ENCODE measurements at regions not wholly inside any gene's neighbourhood (a gene's known extent, or its start where the extent isn't known, plus 50 kb on each side); places are given as distances from the start of the nearest gene placed in this dataset.

DNA sequence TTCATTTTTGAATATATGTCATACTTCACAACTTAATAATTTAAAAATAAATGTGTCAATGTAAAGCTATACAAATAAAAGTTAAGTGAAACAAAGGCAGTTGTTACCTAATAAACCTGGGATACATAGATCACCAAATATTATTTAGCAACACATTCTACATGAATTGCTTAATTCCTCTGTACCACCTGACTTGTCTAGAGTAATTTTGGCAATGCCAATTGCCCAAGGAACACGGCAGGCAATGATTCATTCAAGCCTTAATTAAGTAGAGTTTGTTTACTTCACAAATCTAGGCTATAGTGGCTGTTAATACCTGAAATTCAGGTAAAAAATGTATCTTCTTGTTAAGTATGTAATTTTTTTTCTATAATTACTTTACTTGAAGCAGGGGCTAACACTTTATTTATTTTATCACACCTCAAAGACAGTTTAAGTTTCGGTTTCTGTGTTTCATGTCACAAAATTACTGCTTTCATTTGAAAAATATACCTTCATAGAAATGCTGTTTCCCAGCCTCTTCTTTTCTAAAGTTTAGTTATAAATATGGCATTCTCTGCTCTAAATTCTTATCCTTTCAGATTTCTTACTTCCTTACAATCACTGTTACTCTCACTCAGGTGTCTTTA lies 705.7 kb downstream of the SLITRK5 start:
- no peak overlapping the region for H3K27ac ChIP-seq
- no peak overlapping the region for H3K4me2 ChIP-seq
- no peak for FAIRE-seq
- no peak for DNase-seq (ENCODE audit: low read depth in 1 of 2, low spot score in 1 of 2)
- no peaks in the 10 kb centered on the region for H3K9me3 ChIP-seq
- ChIA-PET POLR2A (no interaction called here), CTCF (no interaction called here)
- TF ChIP-seq RAD21 (conservative IDR thresholded peaks at IDR 0.05 in 1 of 2, IDR thresholded peaks at IDR 0.05 in 1 of 2) = no peak
- TF ChIP-seq CEBPB (IDR thresholded peaks at IDR 0.05) = no peak
- TF ChIP-seq, protein P1, sequence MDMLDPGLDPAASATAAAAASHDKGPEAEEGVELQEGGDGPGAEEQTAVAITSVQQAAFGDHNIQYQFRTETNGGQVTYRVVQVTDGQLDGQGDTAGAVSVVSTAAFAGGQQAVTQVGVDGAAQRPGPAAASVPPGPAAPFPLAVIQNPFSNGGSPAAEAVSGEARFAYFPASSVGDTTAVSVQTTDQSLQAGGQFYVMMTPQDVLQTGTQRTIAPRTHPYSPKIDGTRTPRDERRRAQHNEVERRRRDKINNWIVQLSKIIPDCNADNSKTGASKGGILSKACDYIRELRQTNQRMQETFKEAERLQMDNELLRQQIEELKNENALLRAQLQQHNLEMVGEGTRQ (IDR thresholded peaks at IDR 0.05) = no peak
- no peak for TF ChIP-seq JUNB (IDR thresholded peaks at IDR 0.05)
- TF ChIP-seq, protein P2, sequence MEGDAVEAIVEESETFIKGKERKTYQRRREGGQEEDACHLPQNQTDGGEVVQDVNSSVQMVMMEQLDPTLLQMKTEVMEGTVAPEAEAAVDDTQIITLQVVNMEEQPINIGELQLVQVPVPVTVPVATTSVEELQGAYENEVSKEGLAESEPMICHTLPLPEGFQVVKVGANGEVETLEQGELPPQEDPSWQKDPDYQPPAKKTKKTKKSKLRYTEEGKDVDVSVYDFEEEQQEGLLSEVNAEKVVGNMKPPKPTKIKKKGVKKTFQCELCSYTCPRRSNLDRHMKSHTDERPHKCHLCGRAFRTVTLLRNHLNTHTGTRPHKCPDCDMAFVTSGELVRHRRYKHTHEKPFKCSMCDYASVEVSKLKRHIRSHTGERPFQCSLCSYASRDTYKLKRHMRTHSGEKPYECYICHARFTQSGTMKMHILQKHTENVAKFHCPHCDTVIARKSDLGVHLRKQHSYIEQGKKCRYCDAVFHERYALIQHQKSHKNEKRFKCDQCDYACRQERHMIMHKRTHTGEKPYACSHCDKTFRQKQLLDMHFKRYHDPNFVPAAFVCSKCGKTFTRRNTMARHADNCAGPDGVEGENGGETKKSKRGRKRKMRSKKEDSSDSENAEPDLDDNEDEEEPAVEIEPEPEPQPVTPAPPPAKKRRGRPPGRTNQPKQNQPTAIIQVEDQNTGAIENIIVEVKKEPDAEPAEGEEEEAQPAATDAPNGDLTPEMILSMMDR (IDR thresholded peaks at IDR 0.05) = no peak
- TF ChIP-seq ZC3H11A (IDR thresholded peaks at IDR 0.05) = no peak
- TF ChIP-seq POLR2A (IDR thresholded peaks at IDR 0.05; ENCODE audit: low read length) = no peak
- TF ChIP-seq NFE2L2 (conservative IDR thresholded peaks at IDR 0.05; ENCODE audit: low read length) = no peak
- TF ChIP-seq, protein P3, sequence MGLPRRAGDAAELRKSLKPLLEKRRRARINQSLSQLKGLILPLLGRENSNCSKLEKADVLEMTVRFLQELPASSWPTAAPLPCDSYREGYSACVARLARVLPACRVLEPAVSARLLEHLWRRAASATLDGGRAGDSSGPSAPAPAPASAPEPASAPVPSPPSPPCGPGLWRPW (IDR thresholded peaks at IDR 0.05) = no peak
- no peak for TF ChIP-seq SREBF2 (IDR thresholded peaks at IDR 0.05)
- TF ChIP-seq HOXB5 (CRISPR knock-in tag; IDR thresholded peaks at IDR 0.05) = no peak
- TF ChIP-seq RCOR1 (IDR thresholded peaks at IDR 0.05; ENCODE audit: low read depth, low read length) = no peak
- TF ChIP-seq FOSL2 (IDR thresholded peaks at IDR 0.05) = no peak
- TF ChIP-seq FOSL2 (CRISPR knock-in tag; IDR thresholded peaks at IDR 0.05) = no peak
- TF ChIP-seq, protein P4, sequence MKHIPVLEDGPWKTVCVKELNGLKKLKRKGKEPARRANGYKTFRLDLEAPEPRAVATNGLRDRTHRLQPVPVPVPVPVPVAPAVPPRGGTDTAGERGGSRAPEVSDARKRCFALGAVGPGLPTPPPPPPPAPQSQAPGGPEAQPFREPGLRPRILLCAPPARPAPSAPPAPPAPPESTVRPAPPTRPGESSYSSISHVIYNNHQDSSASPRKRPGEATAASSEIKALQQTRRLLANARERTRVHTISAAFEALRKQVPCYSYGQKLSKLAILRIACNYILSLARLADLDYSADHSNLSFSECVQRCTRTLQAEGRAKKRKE (CRISPR knock-in tag; IDR thresholded peaks at IDR 0.05; ENCODE audit: low read depth) = no peak
- no peak for TF ChIP-seq RNF2 (IDR thresholded peaks at IDR 0.05; ENCODE audit: borderline replicate concordance, low read depth)
- no peak for TF ChIP-seq POLR2AphosphoS2 (conservative IDR thresholded peaks at IDR 0.05; ENCODE audit: low read length)
- no peak for TF ChIP-seq RARB (CRISPR knock-in tag; IDR thresholded peaks at IDR 0.05)
- TF ChIP-seq, protein P5, sequence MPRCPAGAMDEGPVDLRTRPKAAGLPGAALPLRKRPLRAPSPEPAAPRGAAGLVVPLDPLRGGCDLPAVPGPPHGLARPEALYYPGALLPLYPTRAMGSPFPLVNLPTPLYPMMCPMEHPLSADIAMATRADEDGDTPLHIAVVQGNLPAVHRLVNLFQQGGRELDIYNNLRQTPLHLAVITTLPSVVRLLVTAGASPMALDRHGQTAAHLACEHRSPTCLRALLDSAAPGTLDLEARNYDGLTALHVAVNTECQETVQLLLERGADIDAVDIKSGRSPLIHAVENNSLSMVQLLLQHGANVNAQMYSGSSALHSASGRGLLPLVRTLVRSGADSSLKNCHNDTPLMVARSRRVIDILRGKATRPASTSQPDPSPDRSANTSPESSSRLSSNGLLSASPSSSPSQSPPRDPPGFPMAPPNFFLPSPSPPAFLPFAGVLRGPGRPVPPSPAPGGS (IDR thresholded peaks at IDR 0.05) = no peak
- WGBS (ENCODE audit: missing lambda C conversion rate) = 2% methylated on average over 2 of the region's 2 CpGs
- no peak overlapping the region for H3K4me3 ChIP-seq
- no peak for ATAC-seq
- H3K4me1 ChIP-seq = no peaks in the 10 kb centered on the region

DNA sequence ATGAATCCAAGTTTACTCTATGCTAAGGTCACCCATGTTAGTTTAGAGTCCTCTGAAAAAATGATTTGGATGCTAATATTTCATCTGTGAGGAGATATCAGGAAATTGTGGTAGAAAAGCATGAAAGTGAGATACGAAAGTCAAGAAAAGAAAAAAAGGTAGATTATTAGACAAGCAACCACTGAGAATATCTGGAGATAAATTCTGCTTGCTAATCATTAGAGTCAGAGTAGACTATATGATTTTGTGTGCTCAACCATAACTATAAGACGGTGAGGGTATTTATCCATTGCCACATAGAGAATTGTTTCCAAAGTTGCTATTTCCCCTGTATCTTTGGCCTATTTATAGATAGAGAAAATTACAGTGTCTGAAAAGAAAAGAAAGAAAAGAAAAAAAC lies 706.7 kb downstream of the SLITRK5 start:
- 52% methylated on average over 2 of the region's 2 CpGs for WGBS (ENCODE audit: missing lambda C conversion rate)
- ATAC-seq (no peak), DNase-seq (ENCODE audit: low read depth in 1 of 2, low spot score in 1 of 2) (no peak), FAIRE-seq (no peak)
- Histone ChIP-seq H3K4me2 (no peak overlapping the region), H3K27ac (no peak overlapping the region), H3K4me3 (no peak overlapping the region), H3K9me3 (no peaks in the 10 kb centered on the region), H3K4me1 (no peaks in the 10 kb centered on the region)
- TF ChIP-seq CHD2 (IDR thresholded peaks at IDR 0.05; ENCODE audit: low read length, partially characterized antibody) (no peak), ZNF302 (CRISPR knock-in tag; IDR thresholded peaks at IDR 0.05) (no peak), RAD21 (conservative IDR thresholded peaks at IDR 0.05 in 1 of 2, IDR thresholded peaks at IDR 0.05 in 1 of 2) (no peak), ZC3H11A (IDR thresholded peaks at IDR 0.05) (no peak), RCOR1 (IDR thresholded peaks at IDR 0.05; ENCODE audit: low read depth, low read length) (no peak), JUNB (IDR thresholded peaks at IDR 0.05) (no peak), EP300 (IDR thresholded peaks at IDR 0.05) (no peak), MAZ (IDR thresholded peaks at IDR 0.05; ENCODE audit: borderline replicate concordance, low read depth, low read length) (no peak), SREBF2 (IDR thresholded peaks at IDR 0.05) (no peak), TFCP2L1 (CRISPR knock-in tag; IDR thresholded peaks at IDR 0.05) (no peak), RNF2 (IDR thresholded peaks at IDR 0.05; ENCODE audit: borderline replicate concordance, low read depth) (no peak), MAFK (IDR thresholded peaks at IDR 0.05; ENCODE audit: partially characterized antibody) (no peak), ZSCAN20 (CRISPR knock-in tag; IDR thresholded peaks at IDR 0.05) (no peak), BHLHE40 (IDR thresholded peaks at IDR 0.05; ENCODE audit: low read depth, low read length) (no peak)
- TF ChIP-seq, protein P1 (IDR thresholded peaks at IDR 0.05) = no peak
- TF ChIP-seq, protein P4 (CRISPR knock-in tag; IDR thresholded peaks at IDR 0.05; ENCODE audit: low read depth) = no peak
- ChIA-PET CTCF (no interaction called here), POLR2A (no interaction called here)
